GM12892 (cell line): ENCODE measurements at regions not wholly inside any gene's neighbourhood (a gene's known extent, or its start where the extent isn't known, plus 50 kb on each side); places are given as distances from the start of the nearest gene placed in this dataset.
"Not testable (repeated sequence)": the region's sequence is repeated elsewhere in the genome, so short reads cannot be mapped to it uniquely, and the experiment has no call there.

Experiments used
- DNase-seq: peaks from one replicate; pipeline ENCODE4 v3.0.0; 2011; ENCODE audit not compliant: insufficient read length
- FAIRE-seq: peaks from 2 replicates; lab custom pipeline; 2011; peaks lifted over from hg19 to GRCh38; lab: Jason Lieb, UNC
- POLR2A ChIP-seq: IDR thresholded peaks from 2 replicates; pipeline ENCODE4 v1.6.1; 2011; ENCODE audit warnings: low read depth, low read length, control low read depth
- POLR2AphosphoS5 ChIP-seq: IDR thresholded peaks from 2 replicates; pipeline ENCODE4 v1.6.1; 2011; ENCODE audit warnings: low read depth, low read length, control low read depth
- TAF1 ChIP-seq: IDR thresholded peaks from 2 replicates; pipeline ENCODE4 v1.6.1; 2011; ENCODE audit warnings: low read depth, mild to moderate bottlenecking, control low read depth, low read length, borderline replicate concordance

DNA sequence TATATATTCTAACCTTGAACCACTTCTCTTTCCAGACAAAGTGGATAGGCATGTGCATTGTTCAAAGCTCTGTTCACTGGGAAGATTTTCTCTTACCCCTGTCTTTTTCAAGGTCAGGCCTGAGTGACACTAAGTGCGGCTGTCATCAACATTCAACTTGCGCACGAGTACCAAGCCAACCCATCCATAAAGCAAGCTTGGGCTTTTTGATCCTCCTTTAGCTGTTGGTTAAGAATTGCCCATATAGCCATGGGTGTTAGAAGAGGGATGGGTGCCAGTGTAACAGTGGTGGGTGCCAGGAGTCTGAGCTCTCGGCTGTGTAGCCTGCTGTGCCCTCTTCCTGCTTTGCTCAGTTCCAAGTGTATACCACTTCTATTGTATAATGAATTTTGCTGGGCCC lies 136.1 kb downstream of the GLUL start:
- TF ChIP-seq POLR2AphosphoS5 (no peak), TAF1 (no peak), POLR2A (no peak)
- DNase-seq (no peak), FAIRE-seq (no peak)

DNA sequence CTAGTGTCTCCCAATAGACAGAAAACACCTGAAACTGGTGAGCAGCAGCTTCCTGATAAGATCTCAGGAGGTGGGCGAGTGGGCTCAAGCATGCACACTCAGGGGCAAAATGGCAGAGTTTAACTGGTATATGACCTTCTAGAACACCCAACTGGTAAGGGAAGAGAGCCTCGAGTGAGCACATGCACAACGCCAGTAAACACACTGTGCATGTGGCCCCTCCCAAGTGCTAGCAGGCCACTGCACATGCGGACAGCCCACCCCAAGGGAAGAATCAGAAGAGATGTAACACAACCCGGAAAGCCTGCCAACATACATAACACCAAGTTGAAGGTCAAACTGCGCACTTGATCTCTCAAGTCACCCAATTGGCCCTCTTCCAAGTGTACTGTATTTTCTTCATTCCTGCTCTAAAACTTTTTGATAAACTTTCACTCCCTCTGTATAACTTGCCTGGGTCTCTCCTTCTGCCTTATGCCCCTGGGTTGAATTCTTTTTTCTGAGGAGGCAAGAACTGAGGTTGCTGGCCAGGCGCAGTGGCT lies 138.2 kb downstream of the GLUL start:
- FAIRE-seq (no peak), DNase-seq (no peak)

DNA sequence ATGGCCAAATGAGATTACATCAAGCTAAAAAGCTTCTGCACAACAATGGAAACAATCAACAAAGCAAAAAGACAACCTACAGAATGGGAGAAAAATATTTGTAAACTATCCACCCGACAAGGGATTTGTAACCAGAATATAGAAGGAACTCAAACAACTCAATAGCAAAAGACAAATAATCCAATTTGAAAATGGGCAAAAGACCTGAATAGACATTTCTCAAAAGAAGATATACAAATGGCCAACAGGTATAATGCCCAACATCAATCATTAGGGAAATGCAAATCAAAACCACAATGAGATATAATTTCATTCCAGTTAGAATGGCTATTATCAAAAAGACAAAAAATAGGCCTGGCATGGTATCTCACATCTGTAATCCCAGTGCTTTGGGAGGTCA lies 140.0 kb downstream of the GLUL start:
- DNase-seq (no peak), FAIRE-seq (no peak)
- TF ChIP-seq TAF1 (no peak), POLR2AphosphoS5 (no peak)

More for the DNA sequence above, 138.2 kb downstream of the GLUL start:
- TF ChIP-seq POLR2AphosphoS5: no peak
- TF ChIP-seq TAF1: no peak
- TF ChIP-seq POLR2A: no peak

DNA sequence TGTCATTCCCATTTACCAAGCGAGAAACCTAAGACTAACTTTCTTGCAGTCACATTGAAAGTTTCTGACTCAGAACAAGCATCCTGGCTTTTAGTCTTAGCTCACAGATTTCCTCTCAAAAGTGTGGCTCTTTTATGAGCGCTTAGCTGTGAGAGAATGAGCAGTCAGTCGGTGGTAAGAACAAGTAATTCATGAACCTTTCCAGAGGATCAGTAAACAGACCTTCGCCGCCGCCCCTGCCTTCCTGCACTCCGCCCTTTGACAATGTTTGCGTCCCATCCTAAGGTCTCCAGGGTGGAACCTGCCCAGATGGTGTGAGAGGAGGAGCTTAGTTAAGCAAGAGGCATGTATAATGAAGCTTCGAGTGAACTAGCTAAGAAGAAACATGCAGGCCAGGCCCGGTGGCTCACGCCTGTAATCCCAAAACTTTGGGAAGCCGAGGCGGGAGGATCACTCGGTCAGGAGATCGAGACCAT lies 142.4 kb downstream of the GLUL start:
- no peak for TF ChIP-seq TAF1
- no peak for TF ChIP-seq POLR2AphosphoS5
- no peak for TF ChIP-seq POLR2A
- FAIRE-seq (peak; percentile 46), DNase-seq (no peak)

DNA sequence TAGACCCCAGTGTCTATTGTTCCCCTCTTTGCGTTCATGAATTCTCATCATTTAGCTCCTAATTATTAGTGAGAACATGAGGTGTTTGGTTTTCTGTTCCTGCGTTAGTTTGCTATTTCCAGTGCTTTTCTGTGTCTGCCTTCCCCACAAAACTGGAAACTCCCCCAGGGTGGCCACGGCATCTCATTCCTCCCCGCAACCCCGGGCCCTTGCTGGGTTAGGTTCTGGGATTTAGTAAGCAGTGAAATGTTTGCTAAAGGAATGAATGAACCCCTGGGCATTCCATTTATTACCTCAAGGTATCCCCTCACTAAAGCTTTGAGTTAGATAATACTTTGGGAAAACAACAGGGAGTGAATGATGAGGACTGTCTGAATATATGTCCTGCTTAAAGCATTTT lies 142.9 kb downstream of the GLUL start:
- FAIRE-seq (no peak), DNase-seq (no peak)
- TF ChIP-seq POLR2A (no peak), POLR2AphosphoS5 (no peak), TAF1 (no peak)

DNA sequence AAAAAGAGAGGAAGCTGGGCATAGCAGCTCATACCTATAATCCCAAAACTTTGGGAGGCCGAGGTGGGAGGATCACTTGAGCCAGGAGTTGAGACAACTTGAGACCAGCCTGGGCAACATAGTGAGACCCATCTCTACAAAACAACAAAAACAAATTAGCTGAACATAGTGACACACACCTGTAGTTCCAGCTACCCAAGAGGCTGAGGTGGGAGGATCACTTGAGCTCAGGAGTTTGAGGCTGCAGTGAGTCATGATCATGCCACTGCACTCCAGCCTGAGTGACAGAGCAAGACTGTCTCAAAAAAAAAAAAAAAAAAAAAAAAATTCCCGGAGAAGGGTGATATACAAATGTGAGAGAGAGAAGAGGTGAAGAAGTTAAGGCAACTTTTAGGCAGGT lies 143.8 kb downstream of the GLUL start:
- DNase-seq, FAIRE-seq: not testable (repeated sequence)

DNA sequence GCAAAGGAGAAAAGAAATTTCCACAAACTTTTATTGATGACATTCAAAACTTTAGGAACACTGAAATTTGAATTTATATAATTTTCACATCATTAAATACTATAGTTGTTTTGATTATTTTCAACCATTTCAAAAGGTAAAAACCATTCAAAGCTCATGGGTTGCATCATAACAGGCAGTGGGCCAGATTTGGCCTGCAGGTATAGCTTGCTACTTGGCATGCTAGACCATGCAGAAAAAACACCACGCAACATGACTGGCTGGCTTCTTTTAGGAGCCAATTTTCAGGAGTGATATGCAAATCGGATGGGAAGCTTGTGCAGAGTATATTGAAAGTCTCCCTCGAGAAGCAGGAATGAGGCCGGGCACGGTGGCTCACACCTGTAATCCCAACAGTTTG lies 144.8 kb downstream of the GLUL start:
- FAIRE-seq: no peak
- TF ChIP-seq POLR2A (no peak), POLR2AphosphoS5 (no peak), TAF1 (no peak)
- DNase-seq: no peak

DNA sequence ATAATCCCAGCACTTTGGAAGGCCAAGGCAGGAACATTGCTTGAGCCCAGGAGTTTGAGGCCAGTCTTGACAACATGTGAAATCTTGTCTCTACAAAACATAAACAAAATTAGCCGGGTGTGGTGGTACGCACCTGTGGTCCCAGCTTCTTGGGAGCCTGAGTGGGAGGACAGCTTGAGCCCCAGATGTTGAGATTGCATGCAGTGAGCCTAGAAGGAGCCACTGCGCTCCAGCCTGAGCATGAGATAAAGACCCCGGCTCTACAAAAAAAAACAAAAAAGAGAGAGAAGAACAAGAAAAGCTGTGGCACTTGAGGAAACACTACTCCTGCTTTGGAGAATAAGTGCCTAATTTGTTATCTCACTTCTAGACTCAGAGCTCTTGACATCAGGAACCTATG lies 146.6 kb downstream of the GLUL start:
- TF ChIP-seq POLR2AphosphoS5 (no peak), TAF1 (no peak), POLR2A (no peak)
- DNase-seq (no peak), FAIRE-seq (no peak)

DNA sequence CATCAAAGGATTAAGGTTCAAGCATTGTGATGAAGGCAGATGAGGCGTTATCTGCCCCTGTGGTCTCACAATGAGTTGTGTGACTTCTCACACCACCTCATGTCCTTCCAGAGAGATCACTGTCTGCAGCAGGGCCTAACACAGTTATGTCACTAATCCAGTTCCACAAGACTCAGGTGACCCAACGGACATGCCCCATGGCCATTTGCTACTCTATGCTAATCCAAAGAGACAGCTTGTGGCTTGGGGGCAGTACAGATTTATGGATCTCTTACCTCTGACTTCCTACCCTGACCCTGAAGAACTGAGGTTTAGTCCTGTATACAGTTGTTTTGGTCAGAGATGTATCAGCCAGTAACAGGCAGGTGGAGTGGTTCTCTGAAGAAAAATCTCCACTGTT lies 147.1 kb downstream of the GLUL start:
- FAIRE-seq: no peak
- TF ChIP-seq POLR2AphosphoS5 (no peak), POLR2A (no peak), TAF1 (no peak)
- no peak for DNase-seq

DNA sequence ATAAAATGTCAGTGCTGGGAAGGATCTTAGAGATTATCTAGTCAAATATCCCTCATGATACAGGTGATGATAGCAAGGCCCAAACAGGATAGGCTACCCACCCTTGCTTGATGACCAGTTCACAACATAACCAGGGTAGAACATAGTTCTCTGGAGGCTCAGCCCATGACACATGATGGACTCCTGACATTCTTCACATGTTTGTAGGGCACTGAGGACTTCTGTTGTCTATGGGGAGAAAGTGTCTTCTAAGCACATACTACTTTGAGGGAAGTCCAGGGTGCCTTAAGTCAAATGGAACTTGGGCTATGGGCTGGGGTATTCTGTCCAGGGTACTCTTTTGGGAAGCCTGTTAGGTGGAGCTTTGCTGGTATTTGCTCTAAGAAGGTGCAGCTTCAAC lies 148.9 kb downstream of the GLUL start:
- FAIRE-seq (no peak), DNase-seq (no peak)
- TF ChIP-seq POLR2AphosphoS5 (no peak), TAF1 (no peak), POLR2A (no peak)

DNA sequence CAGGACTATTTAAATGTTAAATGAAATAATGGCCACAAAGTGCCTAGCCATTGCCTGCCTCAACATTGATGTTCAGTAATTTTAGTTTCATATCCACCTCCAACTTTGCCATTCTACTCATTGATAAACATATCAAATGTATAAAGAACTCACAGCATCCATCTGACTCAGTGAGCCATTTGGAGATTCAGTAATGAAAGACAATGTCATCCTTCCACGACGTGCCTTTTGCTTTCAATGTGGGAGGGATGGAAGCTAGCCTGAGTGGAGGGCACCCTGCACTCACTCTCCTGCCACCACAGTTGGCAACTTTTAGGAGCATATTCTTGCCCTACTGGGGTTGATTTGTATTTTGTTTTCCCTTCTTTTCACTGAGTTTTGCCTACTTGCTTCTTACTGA lies 151.5 kb downstream of the GLUL start:
- FAIRE-seq: no peak
- TF ChIP-seq TAF1 (no peak), POLR2A (no peak), POLR2AphosphoS5 (no peak)
- no peak for DNase-seq

DNA sequence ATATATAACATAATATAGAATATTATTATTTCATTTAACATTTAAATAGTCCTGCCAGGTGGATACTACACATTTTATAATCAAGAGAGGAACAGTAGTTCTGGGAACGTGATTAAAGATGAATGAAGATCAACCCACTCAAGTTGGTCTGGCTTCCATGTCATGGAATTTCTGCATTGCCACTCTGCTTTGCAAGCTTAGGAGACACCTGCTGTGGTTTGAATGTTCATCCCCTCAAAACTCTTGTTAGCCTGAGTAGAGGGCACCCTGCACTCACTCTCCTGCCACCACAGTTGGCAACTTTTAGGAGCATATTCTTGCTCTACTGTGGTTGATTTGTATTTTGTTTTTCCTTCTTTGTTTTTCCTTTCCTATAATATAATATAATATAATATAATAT lies 153.2 kb downstream of the GLUL start:
- no peak for DNase-seq
- no peak for FAIRE-seq
- TF ChIP-seq POLR2A: no peak
- no peak for TF ChIP-seq TAF1
- TF ChIP-seq POLR2AphosphoS5: no peak

DNA sequence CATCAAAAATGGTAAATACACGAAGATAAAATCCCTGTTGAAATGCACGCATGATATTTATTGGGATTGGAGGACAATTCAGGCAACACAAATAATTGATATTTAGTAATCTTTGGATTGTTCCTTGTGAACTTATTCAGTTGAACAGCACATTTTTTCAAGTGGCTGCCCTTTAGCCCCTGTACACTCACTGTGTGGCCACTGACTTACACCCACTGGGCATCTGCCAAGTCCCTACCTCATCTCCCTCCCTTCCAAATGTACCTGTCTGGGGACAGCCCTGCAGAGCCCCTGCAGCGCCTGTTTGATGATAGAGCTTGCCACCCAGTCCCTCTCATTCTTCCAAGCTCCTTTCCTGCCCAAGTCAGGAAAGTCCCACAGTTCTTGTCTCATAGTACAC lies 154.3 kb downstream of the GLUL start:
- no peak for FAIRE-seq
- TF ChIP-seq POLR2AphosphoS5: no peak
- TF ChIP-seq POLR2A: no peak
- no peak for TF ChIP-seq TAF1
- no peak for DNase-seq
